GM03348 (cell line): ENCODE measurements at regions not wholly inside any gene's neighbourhood (a gene's known extent, or its start where the extent isn't known, plus 50 kb on each side); places are given as distances from the start of the nearest gene placed in this dataset.
"Not testable (repeated sequence)": the region's sequence is repeated elsewhere in the genome, so short reads cannot be mapped to it uniquely, and the experiment has no call there.

Source experiments
- DNase-seq: peaks from one replicate; pipeline ENCODE4 v3.0.0; 2012; ENCODE audit warnings: low spot score

GRCh38 chr18:10353791-10354190, 100.6 kb upstream of the APCDD1 start:
- peak; percentile 64 for DNase-seq

- no peak for DNase-seq
Observed at GRCh38 chr18:10354241-10354811, 100.1 kb upstream of the APCDD1 start.

- DNase-seq, result no peak
Observed at GRCh38 chr18:10354890-10355289, 99.5 kb upstream of the APCDD1 start.

GRCh38 chr18:10356999-10357398, 97.4 kb upstream of the APCDD1 start:
- DNase-seq, result not testable (repeated sequence)

- no peak for DNase-seq
Observed at GRCh38 chr18:10361660-10362059, 92.8 kb upstream of the APCDD1 start.

GRCh38 chr18:10365021-10365500, 89.4 kb upstream of the APCDD1 start:
- no peak for DNase-seq

GRCh38 chr18:10365901-10366300, 88.5 kb upstream of the APCDD1 start:
- no peak for DNase-seq

- DNase-seq, result no peak
Observed at GRCh38 chr18:10367836-10368235, 86.6 kb upstream of the APCDD1 start.

- no peak for DNase-seq
Observed at GRCh38 chr18:10368456-10369453, 85.7 kb upstream of the APCDD1 start.

- no peak for DNase-seq
Observed at GRCh38 chr18:10370716-10371115, 83.7 kb upstream of the APCDD1 start.

GRCh38 chr18:10371165-10371564, 83.3 kb upstream of the APCDD1 start:
- DNase-seq, result no peak

GRCh38 chr18:10374195-10374594, 80.2 kb upstream of the APCDD1 start:
- DNase-seq, result no peak

GRCh38 chr18:10374636-10375293, 79.7 kb upstream of the APCDD1 start:
- DNase-seq, result no peak

- no peak for DNase-seq
Observed at GRCh38 chr18:10376731-10377130, 77.7 kb upstream of the APCDD1 start.

GRCh38 chr18:10377956-10378355, 76.5 kb upstream of the APCDD1 start:
- DNase-seq, result no peak

GRCh38 chr18:10378688-10379420, 75.6 kb upstream of the APCDD1 start:
- peak; percentile 43 for DNase-seq

GRCh38 chr18:10379522-10379921, 74.9 kb upstream of the APCDD1 start:
- DNase-seq, result no peak

- no peak for DNase-seq
Observed at GRCh38 chr18:10381516-10381915, 72.9 kb upstream of the APCDD1 start.

GRCh38 chr18:10381951-10382350, 72.5 kb upstream of the APCDD1 start:
- no peak for DNase-seq

- DNase-seq, result no peak
Observed at GRCh38 chr18:10386049-10386448, 68.4 kb upstream of the APCDD1 start.

- no peak for DNase-seq
Observed at GRCh38 chr18:10386956-10387355, 67.5 kb upstream of the APCDD1 start.

- no peak for DNase-seq
Observed at GRCh38 chr18:10387399-10387798, 67.0 kb upstream of the APCDD1 start.
